ENCODE measurements at regions not wholly inside any gene's neighbourhood (a gene's known extent, or its start where the extent isn't known, plus 50 kb on each side); places are given as distances from the start of the nearest gene placed in this dataset.

DNA sequence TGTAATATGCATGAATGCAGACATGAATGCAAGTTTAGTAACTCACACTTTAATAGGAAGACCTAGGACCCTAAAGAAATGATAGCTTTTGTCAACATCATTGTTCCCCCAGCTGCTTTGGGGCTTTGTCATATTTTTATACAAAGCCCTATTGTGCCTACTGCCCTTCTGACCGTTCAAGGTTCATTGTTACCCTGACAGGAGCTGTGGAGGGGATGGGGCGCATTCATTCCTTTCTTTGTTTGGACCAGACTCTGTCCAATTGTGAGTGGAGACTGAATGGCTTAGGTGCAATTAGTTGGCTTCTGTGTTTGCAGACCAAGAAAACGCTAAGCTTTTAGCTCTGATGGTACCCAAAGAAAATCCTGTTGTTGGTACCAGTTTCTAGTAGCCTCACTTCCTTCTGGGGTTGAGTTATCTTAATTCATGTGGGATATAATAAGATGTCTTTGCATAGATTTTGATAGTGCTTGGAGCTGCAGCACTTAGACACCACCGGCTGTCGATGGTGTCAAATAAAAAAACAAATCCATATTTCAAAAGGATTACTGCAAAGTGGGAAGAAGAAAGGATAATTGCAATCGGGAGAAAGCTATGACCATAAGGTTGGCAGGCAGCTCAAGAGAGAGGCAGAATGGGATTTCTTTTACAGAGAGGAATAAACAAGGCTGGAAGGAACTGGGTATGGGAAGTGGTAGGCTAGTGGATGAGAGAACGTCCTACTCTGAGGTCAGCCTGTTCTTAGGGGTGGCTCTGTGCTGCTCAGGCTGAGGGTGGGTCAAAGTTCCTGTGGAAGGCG is 133.9 kb upstream of the TMTC4 start:
- DNase-seq (ENCODE audit: low read depth, low spot score), result no peak
- no peak overlapping the region for H3K4me3 ChIP-seq (ENCODE audit: low read depth, low read length)
- ChIA-PET POLR2A (no interaction called here), CTCF (no interaction called here)
- TF ChIP-seq, protein P1, sequence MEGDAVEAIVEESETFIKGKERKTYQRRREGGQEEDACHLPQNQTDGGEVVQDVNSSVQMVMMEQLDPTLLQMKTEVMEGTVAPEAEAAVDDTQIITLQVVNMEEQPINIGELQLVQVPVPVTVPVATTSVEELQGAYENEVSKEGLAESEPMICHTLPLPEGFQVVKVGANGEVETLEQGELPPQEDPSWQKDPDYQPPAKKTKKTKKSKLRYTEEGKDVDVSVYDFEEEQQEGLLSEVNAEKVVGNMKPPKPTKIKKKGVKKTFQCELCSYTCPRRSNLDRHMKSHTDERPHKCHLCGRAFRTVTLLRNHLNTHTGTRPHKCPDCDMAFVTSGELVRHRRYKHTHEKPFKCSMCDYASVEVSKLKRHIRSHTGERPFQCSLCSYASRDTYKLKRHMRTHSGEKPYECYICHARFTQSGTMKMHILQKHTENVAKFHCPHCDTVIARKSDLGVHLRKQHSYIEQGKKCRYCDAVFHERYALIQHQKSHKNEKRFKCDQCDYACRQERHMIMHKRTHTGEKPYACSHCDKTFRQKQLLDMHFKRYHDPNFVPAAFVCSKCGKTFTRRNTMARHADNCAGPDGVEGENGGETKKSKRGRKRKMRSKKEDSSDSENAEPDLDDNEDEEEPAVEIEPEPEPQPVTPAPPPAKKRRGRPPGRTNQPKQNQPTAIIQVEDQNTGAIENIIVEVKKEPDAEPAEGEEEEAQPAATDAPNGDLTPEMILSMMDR (IDR thresholded peaks at IDR 0.05; ENCODE audit: insufficient read depth, low read length, missing control alignments), result no peak

DNA sequence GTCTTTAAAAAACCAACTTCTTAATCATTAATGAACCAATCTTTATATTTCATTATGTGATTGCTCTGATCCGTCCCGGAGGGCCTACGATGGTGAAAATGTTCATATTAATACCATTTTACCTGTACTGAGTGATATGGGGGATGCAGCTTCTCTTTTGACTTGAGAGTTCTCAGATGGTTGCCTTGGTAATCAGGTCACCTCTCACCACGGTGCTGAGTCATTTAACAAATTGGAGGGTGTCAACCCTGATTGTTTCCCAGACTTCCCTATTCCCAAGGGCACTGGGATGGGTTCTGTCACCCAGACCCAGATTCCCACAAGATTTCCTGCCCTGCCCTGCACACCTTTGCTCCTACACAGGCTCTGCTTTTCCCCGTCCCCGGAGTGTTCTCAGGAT is 128.5 kb upstream of the TMTC4 start:
- ChIA-PET POLR2A (no interaction called here), CTCF (no interaction called here)
- no peak for DNase-seq (ENCODE audit: low read depth, low spot score)
- TF ChIP-seq, protein P1 (IDR thresholded peaks at IDR 0.05; ENCODE audit: insufficient read depth, low read length, missing control alignments), result no peak
- H3K4me3 ChIP-seq (ENCODE audit: low read depth, low read length), result no peak overlapping the region

DNA sequence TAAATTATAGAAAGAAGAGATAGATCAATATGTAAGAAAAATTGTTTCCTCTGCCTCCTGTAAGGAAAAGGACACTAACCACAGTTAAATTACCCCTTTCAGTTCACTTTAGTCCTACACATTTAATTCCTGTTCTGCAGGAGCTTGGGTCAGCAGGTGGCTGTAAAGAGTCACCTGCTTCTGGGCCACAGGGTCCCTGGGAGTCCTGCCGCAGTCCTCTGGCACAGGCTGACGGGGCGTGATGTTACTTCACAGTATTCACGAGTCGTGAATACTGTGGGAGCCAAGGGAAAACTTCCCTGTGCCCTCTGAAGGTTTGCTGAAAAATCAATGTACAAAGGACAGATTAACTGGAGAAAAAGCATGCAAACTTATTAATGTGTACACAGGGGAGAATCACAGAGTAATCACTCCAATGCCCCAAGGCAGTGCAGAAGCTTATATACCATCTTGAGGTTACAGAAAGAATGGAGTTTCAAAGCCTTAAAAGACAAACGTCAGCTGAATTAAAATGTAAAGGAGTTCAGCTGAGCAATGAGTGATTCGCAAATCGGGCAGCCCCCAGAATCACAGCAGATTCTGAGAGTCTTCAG is 125.8 kb upstream of the TMTC4 start:
- ChIA-PET POLR2A (no interaction called here), CTCF (no interaction called here)
- DNase-seq (ENCODE audit: low read depth, low spot score), result no peak
- H3K4me3 ChIP-seq (ENCODE audit: low read depth, low read length), result no peak overlapping the region
- TF ChIP-seq, protein P1 (IDR thresholded peaks at IDR 0.05; ENCODE audit: insufficient read depth, low read length, missing control alignments), result no peak

DNA sequence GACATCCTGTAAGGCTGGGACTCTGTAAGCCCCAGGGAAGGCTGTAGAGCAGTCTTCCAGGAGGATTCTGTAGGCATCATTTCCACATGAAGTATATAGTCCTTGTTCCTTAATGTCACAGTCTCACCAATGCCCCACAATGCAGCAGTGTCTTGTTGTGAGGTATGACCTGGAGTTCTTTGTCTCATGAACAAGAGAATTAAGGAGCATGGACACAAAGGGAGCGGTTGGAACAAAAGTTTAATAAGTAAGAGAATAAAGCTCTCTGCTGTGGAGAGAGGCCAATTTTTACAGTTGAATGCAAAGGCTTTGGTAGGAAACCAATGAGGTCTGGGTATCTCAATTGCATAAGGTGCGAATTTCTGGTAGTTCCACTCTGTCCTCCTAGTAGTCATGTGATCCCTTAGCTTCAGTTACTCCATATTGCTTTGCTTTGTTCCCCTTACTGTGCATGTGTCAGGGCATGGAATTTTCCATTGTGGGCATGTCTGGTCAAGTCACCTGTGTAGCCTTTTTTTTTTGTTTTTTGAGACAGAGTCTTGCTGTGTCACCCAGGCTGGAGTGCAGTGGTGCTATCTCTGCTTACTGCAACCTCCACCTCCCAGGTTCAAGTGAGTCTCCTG is 124.3 kb upstream of the TMTC4 start:
- TF ChIP-seq, protein P1 (IDR thresholded peaks at IDR 0.05; ENCODE audit: insufficient read depth, low read length, missing control alignments), result no peak
- DNase-seq (ENCODE audit: low read depth, low spot score), result no peak
- ChIA-PET POLR2A (no interaction called here), CTCF (no interaction called here)
- no peak overlapping the region for H3K4me3 ChIP-seq (ENCODE audit: low read depth, low read length)

DNA sequence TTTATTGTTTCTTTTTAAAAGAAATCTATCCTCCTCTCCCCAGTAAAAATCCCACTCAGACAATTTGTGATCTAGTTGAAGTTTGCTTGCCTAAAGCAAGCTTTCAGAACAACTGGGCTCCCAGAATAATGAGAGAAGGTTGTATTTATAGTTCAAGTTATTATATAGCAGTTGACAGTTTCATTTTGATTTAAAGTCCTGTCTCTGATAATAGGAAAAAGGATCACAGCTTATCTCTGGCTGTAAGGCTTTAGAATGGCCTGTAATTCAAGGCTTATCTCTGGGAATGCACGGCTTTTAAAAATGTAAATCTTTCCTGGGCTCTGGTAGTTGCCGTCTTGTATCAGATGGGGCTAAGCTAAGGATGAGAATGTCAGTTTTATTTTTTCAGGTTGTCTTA is 123.3 kb upstream of the TMTC4 start:
- ChIA-PET CTCF (no interaction called here), POLR2A (no interaction called here)
- TF ChIP-seq, protein P1 (IDR thresholded peaks at IDR 0.05; ENCODE audit: insufficient read depth, low read length, missing control alignments), result no peak
- H3K4me3 ChIP-seq (ENCODE audit: low read depth, low read length), result no peak overlapping the region
- no peak for DNase-seq (ENCODE audit: low read depth, low spot score)

DNA sequence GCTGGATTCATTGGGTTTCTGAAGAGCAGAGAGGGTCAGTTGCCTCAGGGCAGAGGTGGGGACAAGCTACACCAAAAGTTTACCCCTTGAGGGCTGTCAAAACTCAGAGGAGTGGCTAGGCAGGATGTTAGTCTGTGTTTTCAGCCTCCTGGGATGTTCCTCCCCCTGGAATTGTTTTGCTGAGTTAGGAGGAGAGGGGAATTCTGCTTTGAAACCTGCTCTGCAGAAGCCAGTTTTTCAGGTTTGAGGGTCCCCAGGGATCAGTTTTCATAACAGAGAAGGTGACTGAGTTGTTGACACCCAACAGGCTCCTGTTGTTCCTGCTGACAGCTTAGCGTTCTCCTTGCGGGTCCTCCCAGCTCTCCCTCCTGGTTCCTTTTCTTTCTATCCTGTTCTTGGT is 121.9 kb upstream of the TMTC4 start:
- no peak overlapping the region for H3K4me3 ChIP-seq (ENCODE audit: low read depth, low read length)
- DNase-seq (ENCODE audit: low read depth, low spot score), result no peak
- POLR2A ChIA-PET, result no interaction called here
- TF ChIP-seq, protein P1 (IDR thresholded peaks at IDR 0.05; ENCODE audit: insufficient read depth, low read length, missing control alignments), result no peak
- CTCF ChIA-PET, result no interaction called here

Measured in AG04449 (cell line).